ENCODE measurements at regions not wholly inside any gene's neighbourhood (a gene's known extent, or its start where the extent isn't known, plus 50 kb on each side); places are given as distances from the start of the nearest gene placed in this dataset.
A peak's percentile ranks its signal among the peaks of the same experiment; 100 is the strongest.

DNA sequence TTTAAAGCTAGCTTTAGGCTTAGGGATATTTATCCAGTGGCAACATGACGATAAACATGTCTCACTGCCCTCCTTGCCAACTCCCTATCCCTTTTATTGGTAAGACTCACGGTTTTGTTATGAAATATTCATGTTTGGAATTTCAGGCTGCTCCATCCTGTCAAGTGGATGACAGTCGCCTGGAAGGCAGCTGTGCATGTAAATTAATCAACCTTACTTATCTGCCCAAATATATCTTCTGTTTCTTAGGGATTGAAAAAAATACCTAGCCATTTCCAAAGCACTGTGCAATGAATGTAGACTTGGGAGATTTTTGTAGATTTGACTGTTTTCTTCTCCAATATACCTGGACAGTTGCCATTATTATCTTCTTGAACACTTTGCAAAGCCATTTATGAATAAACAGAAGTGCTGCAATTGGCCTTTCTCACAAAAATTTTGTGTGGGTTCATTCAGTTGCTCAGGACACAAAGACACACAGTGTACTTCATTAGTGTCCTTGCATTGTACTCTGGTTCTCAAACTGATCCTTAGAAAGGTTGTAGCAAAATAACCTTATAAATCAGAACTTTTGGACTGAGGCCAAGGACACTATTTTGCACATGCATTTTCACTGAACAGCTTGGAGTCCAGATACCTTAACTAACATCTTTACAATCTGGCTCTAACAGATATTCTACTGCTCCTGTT is 889.4 kb upstream of the SEMA6A start:
- DNase-seq: no peak

DNA sequence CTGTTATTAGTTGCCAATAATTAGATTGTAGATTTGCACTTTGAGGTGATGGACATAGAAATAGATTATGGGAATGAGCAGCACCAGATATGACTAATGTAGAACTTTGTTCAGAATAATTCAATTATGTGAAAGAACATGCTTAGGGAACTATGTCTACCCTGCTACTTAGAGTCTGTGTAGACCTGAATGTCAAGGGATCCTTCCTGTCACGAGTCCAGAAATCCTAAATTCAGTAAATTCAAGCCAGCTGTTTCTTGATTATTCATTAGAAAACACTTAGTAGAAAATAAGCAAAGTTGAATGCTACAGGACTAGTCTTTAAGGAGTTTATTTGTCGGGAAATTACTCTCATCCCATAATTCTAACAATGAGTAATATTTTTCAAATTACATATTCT is 887.3 kb upstream of the SEMA6A start:
- DNase-seq: no peak

- DNase-seq: no peak
Measured at GRCh38 chr5:117461403-117461802, 886.8 kb upstream of the SEMA6A start.

- DNase-seq: no peak
Measured at GRCh38 chr5:117457656-117458055, 883.0 kb upstream of the SEMA6A start.

GRCh38 chr5:117456866-117457470 is 882.3 kb upstream of the SEMA6A start:
- no peak for DNase-seq

- no peak for DNase-seq
Measured at GRCh38 chr5:117455236-117456233, 880.9 kb upstream of the SEMA6A start.

DNA sequence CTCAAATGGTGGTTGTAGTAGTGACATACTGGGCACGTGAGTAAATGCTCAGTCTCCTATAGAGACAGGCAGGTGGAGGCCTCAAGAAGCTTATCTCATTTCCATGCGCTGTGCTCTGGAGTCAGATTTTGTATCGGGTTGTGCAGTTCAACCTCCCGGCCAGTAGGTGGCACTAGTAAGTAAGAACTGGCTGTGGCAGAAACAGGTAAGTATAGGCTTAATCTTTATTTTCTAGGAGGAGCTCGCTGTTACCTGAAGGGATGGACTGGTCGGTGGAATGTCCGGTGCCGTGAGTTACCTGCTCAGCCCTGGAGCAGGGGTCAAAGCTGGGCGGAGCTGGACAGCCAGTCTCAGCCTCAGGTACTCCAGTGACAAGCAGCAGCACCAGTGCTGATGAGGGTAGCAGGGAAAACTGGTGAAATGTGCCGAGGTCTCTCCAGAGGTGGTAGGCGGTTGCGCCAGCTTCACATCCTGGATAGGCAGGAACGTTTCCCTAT is 880.1 kb upstream of the SEMA6A start:
- peak; percentile 38 for DNase-seq

GRCh38 chr5:117436846-117437245 is 862.2 kb upstream of the SEMA6A start:
- no peak for DNase-seq

GRCh38 chr5:117435203-117435602 is 860.6 kb upstream of the SEMA6A start:
- no peak for DNase-seq

- no peak for DNase-seq
Measured at GRCh38 chr5:117434254-117434653, 859.6 kb upstream of the SEMA6A start.

- DNase-seq: no peak
Measured at GRCh38 chr5:117433818-117434217, 859.2 kb upstream of the SEMA6A start.

DNA sequence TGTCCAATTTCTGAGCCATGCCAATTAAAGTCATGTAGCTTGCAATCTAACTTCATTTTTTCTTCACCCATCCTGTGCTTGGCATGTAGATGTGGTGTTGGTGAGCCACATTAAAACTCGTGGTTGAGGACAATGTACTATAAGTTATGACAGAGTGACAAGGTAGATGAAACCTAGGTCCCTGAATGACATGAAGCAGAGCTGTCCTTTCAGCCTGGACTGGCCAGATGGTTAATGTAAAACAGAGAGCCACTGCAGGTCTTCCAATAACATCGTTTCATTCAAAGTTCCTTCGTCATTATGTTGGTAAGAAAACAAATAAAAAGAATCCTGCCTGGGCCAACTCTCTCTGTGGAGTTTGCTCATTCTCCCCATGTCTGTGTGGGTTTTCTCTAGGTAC is 856.5 kb upstream of the SEMA6A start:
- no peak for DNase-seq

DNA sequence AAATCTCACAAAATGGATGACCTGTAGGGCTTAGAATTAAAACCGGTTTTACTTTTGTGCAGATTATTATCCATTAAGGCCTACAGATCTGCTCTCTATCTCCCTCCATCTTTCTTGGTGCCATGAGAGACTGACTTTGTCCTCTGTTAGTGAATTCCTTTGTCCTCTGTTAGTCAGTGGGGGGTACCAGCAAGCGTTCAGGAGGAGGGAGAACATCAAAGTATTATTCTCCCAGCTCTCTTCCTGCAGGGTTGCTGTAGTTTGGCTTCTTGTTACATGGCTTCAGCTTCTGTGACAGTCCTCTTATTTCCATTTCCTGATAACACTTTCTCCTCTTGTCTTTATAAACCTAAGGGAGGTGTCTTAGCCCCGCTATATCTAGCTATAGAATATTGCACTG is 850.5 kb upstream of the SEMA6A start:
- no peak for DNase-seq

- DNase-seq: no peak
Measured at GRCh38 chr5:117424559-117424958, 849.9 kb upstream of the SEMA6A start.

DNA sequence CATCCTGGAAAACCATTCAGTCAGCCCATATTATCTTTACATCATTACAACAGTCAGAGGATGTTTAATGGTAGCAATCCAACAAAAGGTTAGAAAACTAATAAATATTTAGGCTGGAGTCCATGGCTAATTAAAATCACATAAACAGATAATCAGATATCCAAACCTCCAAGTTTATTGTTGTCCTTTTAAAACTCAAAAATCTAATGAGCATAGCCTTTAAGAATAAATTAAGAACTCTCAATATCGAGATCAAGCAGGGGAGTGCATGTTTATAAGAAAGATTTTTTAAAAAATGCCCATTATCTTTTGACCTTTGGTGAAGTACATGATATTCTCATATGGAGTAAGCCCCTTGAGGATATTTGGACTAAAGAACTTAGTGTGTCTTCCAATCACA is 842.9 kb upstream of the SEMA6A start:
- DNase-seq: no peak

DNA sequence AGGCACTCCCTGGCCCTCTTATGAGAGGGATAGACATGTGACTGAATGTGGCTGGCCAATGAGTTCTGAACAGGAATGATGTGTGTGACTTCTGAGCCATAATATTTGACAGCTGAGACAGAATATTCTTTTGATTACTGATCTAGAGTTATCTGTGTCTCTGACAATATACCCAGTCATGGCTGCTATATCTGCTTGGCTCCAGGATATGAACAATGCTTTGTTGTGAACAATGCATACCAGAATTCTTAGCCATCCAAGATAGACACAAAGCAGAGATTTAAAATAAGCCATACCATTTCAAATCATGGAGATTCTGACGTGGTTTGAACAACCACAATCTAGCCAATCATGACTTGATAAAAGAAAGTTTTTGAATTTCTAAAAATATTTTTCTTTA is 840.3 kb upstream of the SEMA6A start:
- DNase-seq: no peak

- no peak for DNase-seq
Measured at GRCh38 chr5:117411701-117412100, 837.1 kb upstream of the SEMA6A start.

DNA sequence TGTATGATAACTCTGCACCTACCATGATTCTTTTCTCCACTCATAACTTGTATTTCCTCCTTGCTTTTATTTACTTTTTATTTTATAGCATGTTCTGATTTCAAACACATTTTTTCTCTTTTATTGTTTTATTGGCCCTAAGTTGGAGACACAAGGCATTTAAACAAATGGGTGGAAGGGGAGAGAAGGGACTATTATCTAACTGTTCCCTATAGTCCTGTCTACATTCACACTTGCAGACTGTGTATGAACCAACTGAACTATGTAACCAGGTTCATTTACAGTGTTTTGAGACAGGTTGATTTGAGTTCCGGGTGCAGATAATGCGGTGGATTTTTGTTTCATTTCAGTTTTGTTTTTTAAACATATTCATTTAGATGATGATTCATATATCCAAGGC is 830.6 kb upstream of the SEMA6A start:
- no peak for DNase-seq

DNA sequence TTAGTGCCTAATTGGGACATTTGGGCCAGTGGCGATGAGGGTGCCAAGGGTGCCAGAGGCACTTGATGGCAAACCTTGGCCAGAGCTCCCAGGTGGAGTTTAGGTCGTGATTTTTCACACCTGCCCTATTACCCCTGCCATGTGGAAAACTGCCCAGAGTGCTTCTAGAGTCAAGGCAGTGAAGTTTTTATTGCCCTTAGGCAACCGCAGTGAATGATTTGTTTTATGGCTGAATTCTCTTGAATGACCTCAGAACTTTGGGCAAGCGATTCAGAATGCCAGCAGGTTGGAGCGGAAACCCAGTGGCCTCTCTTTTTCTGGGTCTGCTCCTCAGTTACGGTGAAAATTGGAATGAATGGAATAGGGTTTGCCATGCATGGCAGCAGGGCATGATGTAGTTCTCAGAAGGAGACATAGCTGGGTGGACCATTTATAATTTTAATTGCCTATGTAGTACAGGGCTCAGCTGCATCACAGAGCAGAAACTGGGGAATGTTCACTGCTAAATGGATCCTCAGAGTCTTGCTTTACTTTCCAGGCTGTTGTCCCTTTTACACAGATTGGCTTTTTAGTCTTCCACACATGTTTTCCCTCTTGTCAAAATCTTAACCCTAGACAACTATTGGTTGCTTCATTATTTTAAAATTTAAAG is 820.0 kb upstream of the SEMA6A start:
- no peak for DNase-seq

DNA sequence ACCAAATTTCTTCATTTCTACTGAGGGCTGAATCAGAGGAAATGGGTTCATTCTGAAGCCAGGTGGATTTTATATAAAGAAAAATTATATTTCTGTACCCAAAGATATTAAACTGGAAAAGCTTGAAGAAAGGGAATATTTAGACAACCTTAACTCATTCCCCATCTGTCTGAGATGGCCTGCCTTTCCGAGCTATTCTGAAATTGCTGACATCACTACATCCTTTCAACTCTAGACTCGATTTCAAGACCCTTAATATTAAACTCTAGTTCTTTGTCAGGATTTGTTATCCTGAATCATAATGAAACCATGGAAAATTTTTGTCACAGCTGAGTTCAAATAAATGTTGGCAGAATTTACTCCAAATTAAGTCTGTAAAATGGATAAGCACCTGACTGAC is 818.5 kb upstream of the SEMA6A start:
- DNase-seq: no peak

DNA sequence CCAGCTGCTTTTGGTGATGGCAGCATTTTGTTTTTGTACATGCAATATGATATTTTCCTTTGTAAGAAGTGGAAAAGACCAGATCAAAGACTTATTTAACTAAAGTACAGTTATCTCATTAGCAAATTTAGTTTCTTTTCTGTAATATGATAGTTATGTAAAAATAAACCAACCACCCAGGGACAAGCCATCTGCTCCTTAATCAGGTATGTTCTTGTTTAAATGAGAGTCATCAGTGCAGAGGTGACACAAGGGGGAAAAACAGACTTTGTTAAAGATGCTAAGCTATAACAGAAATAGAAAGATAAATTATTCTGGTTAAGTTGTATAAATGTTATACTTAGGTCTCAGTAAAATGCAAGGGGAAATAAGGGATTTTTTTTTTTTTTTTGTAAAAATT is 805.7 kb upstream of the SEMA6A start:
- no peak for DNase-seq

- DNase-seq: no peak
Measured at GRCh38 chr5:117379521-117379920, 804.9 kb upstream of the SEMA6A start.

DNA sequence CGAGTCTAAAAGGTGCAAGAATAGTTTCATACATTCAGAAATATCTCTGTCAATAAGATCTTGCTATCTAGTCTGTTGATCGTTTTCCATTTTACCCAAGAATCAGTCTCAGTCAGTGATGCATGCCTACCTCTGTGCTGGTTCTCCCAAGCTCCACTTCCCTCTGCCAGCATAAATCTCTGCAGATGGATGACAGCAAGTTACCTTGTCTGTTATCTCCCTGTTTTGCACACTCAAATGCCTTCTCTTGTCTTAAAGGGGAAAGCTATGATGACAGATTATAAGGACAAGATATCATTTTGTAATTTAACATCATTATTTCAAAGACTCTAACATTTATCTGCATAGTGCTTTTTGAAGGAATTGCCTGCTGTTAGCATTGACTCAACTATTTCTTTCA is 802.1 kb upstream of the SEMA6A start:
- no peak for DNase-seq
